H1 (cell line): ENCODE measurements at regions not wholly inside any gene's neighbourhood (a gene's known extent, or its start where the extent isn't known, plus 50 kb on each side); places are given as distances from the start of the nearest gene placed in this dataset.

Source experiments
- CHD1 ChIP-seq: IDR thresholded peaks from 2 replicates; pipeline ENCODE4 v1.6.1; 2012; ENCODE audit warnings: low read depth, low read length, improper control_type of control experiment
- CREB1 ChIP-seq: IDR thresholded peaks from 2 replicates; pipeline ENCODE4 v1.6.1; 2012; ENCODE audit warnings: inconsistent platforms
- CTBP2 ChIP-seq: IDR thresholded peaks from 2 replicates; pipeline ENCODE4 v1.7.0; 2011; ENCODE audit warnings: borderline replicate concordance, mild to moderate bottlenecking, moderate library complexity, mixed read lengths, low read length; ENCODE audit not compliant: insufficient read depth, insufficient read length
- CTCF ChIP-seq, 3 experiments: IDR thresholded peaks; 1 replicate in 2 of 3; 2 replicates in 1 of 3; pipeline versions ENCODE4 v1.5.1 to v1.6.1; 2011; ENCODE audit warnings: low read length in 3 of 3, mild to moderate bottlenecking in 3 of 3, inconsistent platforms in 2 of 3, low read depth in 1 of 3, moderate library complexity in 1 of 3; ENCODE audit not compliant: insufficient read depth in 1 of 3; ENCODE audit errors: control extremely low read depth in 1 of 3
- EGR1 ChIP-seq: IDR thresholded peaks from 2 replicates; pipeline ENCODE4 v1.6.1; 2011; ENCODE audit warnings: low read depth, low read length, borderline replicate concordance
- EZH2 ChIP-seq: fragments of 200-600 bp; sonication (generic); IDR thresholded peaks from 2 replicates; pipeline ENCODE4 v1.7.1; 2012; ENCODE audit warnings: low read depth, mild to moderate bottlenecking, moderate library complexity, low read length, inconsistent platforms; ENCODE audit not compliant: severe bottlenecking
- HDAC2 ChIP-seq, 2 experiments: fragments of 300-600 bp in 1 of 2; sonication (generic) in 1 of 2; IDR thresholded peaks; 2 replicates each; pipeline ENCODE4 v1.6.1; 2011 to 2012; ENCODE audit warnings: low read depth in 2 of 2, low read length in 2 of 2, mild to moderate bottlenecking in 2 of 2, moderate library complexity in 2 of 2, borderline replicate concordance in 1 of 2, inconsistent platforms in 1 of 2
- JUN ChIP-seq: IDR thresholded peaks from 2 replicates; pipeline ENCODE4 v1.6.1; 2011; ENCODE audit warnings: low read depth, mild to moderate bottlenecking, improper control_type of control experiment, low read length
- POLR2A ChIP-seq, 2 experiments: IDR thresholded peaks; 1 replicate in 1 of 2; 2 replicates in 1 of 2; pipeline ENCODE4 v1.6.1; 2011; ENCODE audit warnings: low read depth in 2 of 2, low read length in 2 of 2, mild to moderate bottlenecking in 2 of 2; ENCODE audit errors: control extremely low read depth in 1 of 2
- POLR2AphosphoS5 ChIP-seq: IDR thresholded peaks from 2 replicates; pipeline ENCODE4 v1.6.1; 2011; ENCODE audit warnings: low read depth, low read length
- RBBP5 ChIP-seq: IDR thresholded peaks from 2 replicates; pipeline ENCODE4 v1.7.1; 2012; ENCODE audit warnings: low read depth, mild to moderate bottlenecking, inconsistent platforms, low read length, moderate library complexity, borderline replicate concordance
- TAF1 ChIP-seq: IDR thresholded peaks from 2 replicates; pipeline ENCODE4 v1.6.1; 2011; ENCODE audit warnings: mild to moderate bottlenecking, low read depth, low read length
- YY1 ChIP-seq: IDR thresholded peaks from 2 replicates; pipeline ENCODE4 v1.6.1; 2011; ENCODE audit warnings: low read depth, mild to moderate bottlenecking, low read length
- ZNF274 ChIP-seq: IDR thresholded peaks from 2 replicates; pipeline ENCODE4 v1.7.0; 2012; ENCODE audit warnings: low read length, borderline replicate concordance; ENCODE audit errors: extremely low read depth

GRCh38 chr4:134073711-134074110 is 127.9 kb downstream of the PABPC4L start:
- TF ChIP-seq CHD1: no peak
- TF ChIP-seq TAF1: no peak
- TF ChIP-seq CTCF (IDR thresholded peaks at IDR 0.05; ENCODE audit: control extremely low read depth in 1 of 3, insufficient read depth in 1 of 3, low read depth in 1 of 3, low read length in 3 of 3): no peak
- no peak for TF ChIP-seq POLR2A (IDR thresholded peaks at IDR 0.05; ENCODE audit: control extremely low read depth in 1 of 2, low read depth in 2 of 2, low read length in 2 of 2)
- TF ChIP-seq CTBP2: no peak
- no peak for TF ChIP-seq EGR1
- TF ChIP-seq RBBP5: no peak
- no peak for TF ChIP-seq JUN
- no peak for TF ChIP-seq ZNF274
- no peak for TF ChIP-seq POLR2AphosphoS5
- TF ChIP-seq CREB1: no peak
- no peak for TF ChIP-seq HDAC2 (IDR thresholded peaks at IDR 0.05; ENCODE audit: borderline replicate concordance in 1 of 2, low read depth in 2 of 2, low read length in 2 of 2)
- TF ChIP-seq YY1: no peak
- no peak for TF ChIP-seq EZH2
